GM12878 (cell line): ENCODE measurements at regions not wholly inside any gene's neighbourhood (a gene's known extent, or its start where the extent isn't known, plus 50 kb on each side); places are given as distances from the start of the nearest gene placed in this dataset.

Source experiments
- ATAC-seq: fragments of 200-7000 bp; cut with Tn5 transposase; 3 replicates; pipeline ENCODE4 v1.9.1; 2020; ENCODE audit warnings: mild to moderate bottlenecking, moderate library complexity
- BruUV-seq: library from RNA; stranded (reverse); fragments of 400-500 nt; replicated peaks from 2 replicates; lab custom pipeline; 2021; lab: Mats Ljungman, UMichigan
- CTCF ChIA-PET: fragments of 300-600 bp; sonication (Branson Sonifier 250); formaldehyde crosslinking; extraction: SDS; loops from one replicate; lab custom pipeline; 2021; ENCODE audit warnings: inconsistent platforms; lab: Yijun Ruan, JAX
- POLR2A ChIA-PET: fragments of 350-600 bp; formaldehyde crosslinking; extraction: SDS; loops from one replicate; lab custom pipeline; 2021; ENCODE audit warnings: inconsistent platforms; lab: Charles Lee
- RAD21 ChIA-PET: fragments of 300-600 bp; sonication (Branson Sonifier 250); formaldehyde crosslinking; loops from one replicate; lab custom pipeline; 2023; ENCODE audit warnings: antibody characterized with exemption; ENCODE audit not compliant: unreplicated experiment; lab: Charles Lee
- SMC1A ChIA-PET: fragments of 300-600 bp; sonication (Branson Sonifier 250); formaldehyde crosslinking; loops from one replicate; lab custom pipeline; 2023; ENCODE audit not compliant: unreplicated experiment, uncharacterized antibody; lab: Charles Lee
- DNase-seq: peaks from one replicate; pipeline ENCODE4 v3.0.0-alpha.2; 2011; ENCODE audit warnings: low read depth, low spot score
- FAIRE-seq: peaks from 3 replicates; lab custom pipeline; 2011; peaks lifted over from hg19 to GRCh38; lab: Jason Lieb, UNC
- H2AFZ ChIP-seq: 2 replicates; pipeline ENCODE4 v1.6.0; 2011; ENCODE audit warnings: low read depth, low read length, control low read depth; ENCODE audit not compliant: control insufficient read depth
- H3K27ac ChIP-seq: 2 replicates; pipeline ENCODE4 v1.5.1; 2011; ENCODE audit warnings: control low read depth; ENCODE audit not compliant: control insufficient read depth, insufficient read depth
- H3K27me3 ChIP-seq, 2 experiments: replicated peaks in 1 of 2; 2 replicates each; pipeline versions ENCODE4 v1.6.0 to v1.6.1; 2011; ENCODE audit warnings: low read length in 1 of 2; ENCODE audit not compliant: control insufficient read depth in 2 of 2, insufficient read depth in 2 of 2
- H3K36me3 ChIP-seq, 2 experiments: 2 replicates each; pipeline ENCODE4 v1.5.1; 2011; ENCODE audit warnings: low read length in 1 of 2; ENCODE audit not compliant: control insufficient read depth in 2 of 2, insufficient read depth in 2 of 2
- H3K4me1 ChIP-seq: 2 replicates; pipeline ENCODE4 v1.6.1; 2011; ENCODE audit warnings: mild to moderate bottlenecking, low read length, moderate library complexity, mixed read lengths; ENCODE audit not compliant: control insufficient read depth, insufficient read depth
- H3K4me2 ChIP-seq: 2 replicates; pipeline ENCODE4 v1.6.0; 2011; ENCODE audit warnings: control low read depth; ENCODE audit not compliant: control insufficient read depth, insufficient read depth
- H3K4me3 ChIP-seq: fragments of 200-600 bp; sonication (generic); 2 replicates; pipeline ENCODE4 v1.5.1; 2016
- H3K79me2 ChIP-seq: 2 replicates; pipeline ENCODE4 v1.6.0; 2011; ENCODE audit warnings: low read length; ENCODE audit not compliant: control insufficient read depth, insufficient read depth
- H3K9ac ChIP-seq: 2 replicates; pipeline ENCODE4 v1.8.0; 2011; ENCODE audit warnings: low read length, control low read depth, mixed read lengths; ENCODE audit not compliant: control insufficient read depth, insufficient read depth
- H3K9me3 ChIP-seq: replicated peaks from 3 replicates; pipeline ENCODE4 v1.5.1; 2011; ENCODE audit warnings: mild to moderate bottlenecking, low read length; ENCODE audit not compliant: control insufficient read depth, insufficient read depth
- H4K20me1 ChIP-seq: 2 replicates; pipeline ENCODE4 v1.6.0; 2011; ENCODE audit not compliant: control insufficient read depth, insufficient read depth
- ATF7 ChIP-seq: fragments of 450-650 bp; IDR thresholded peaks from 2 replicates; pipeline ENCODE4 v1.6.1; 2016; ENCODE audit warnings: low read depth, mild to moderate bottlenecking
- CBX3 ChIP-seq: fragments of 200-600 bp; sonication (generic); IDR thresholded peaks from 2 replicates; pipeline ENCODE4 v1.6.1; 2016; ENCODE audit warnings: low read depth, borderline replicate concordance
- ESRRA ChIP-seq: IDR thresholded peaks from 2 replicates; pipeline ENCODE4 v1.6.1; 2012; ENCODE audit warnings: mild to moderate bottlenecking, low read length, improper control_type of control experiment
- IRF5 ChIP-seq: fragments of 450-650 bp; IDR thresholded peaks from 2 replicates; pipeline ENCODE4 v1.6.1; 2017; ENCODE audit warnings: borderline replicate concordance
- MAX ChIP-seq: IDR thresholded peaks from 2 replicates; pipeline ENCODE4 v1.6.1; 2012; ENCODE audit warnings: low read depth, low read length, improper control_type of control experiment
- NR2F1 ChIP-seq: fragments of 450-650 bp; conservative IDR thresholded peaks from 2 replicates; pipeline ENCODE4 v1.6.1; 2017; ENCODE audit warnings: mild to moderate bottlenecking
- RBBP5 ChIP-seq: fragments of 200-600 bp; sonication (generic); conservative IDR thresholded peaks from 2 replicates; pipeline ENCODE4 v1.6.1; 2016
- SREBF2 ChIP-seq: IDR thresholded peaks from 2 replicates; pipeline ENCODE4 v1.6.1; 2012; ENCODE audit warnings: mild to moderate bottlenecking, low read length
- TAF1 ChIP-seq: IDR thresholded peaks from 2 replicates; pipeline ENCODE4 v1.6.1; 2011; ENCODE audit warnings: mild to moderate bottlenecking, low read depth, low read length, borderline replicate concordance
- TCF7 ChIP-seq: IDR thresholded peaks from 2 replicates; pipeline ENCODE4 v1.6.1; 2014; ENCODE audit warnings: antibody characterized with exemption, borderline replicate concordance
- ZBTB11 ChIP-seq: fragments of 450-650 bp; formaldehyde crosslinking; IDR thresholded peaks from 2 replicates; pipeline ENCODE4 v1.5.0; 2022; ENCODE audit warnings: mild to moderate bottlenecking, missing genetic modification characterization
- ZNF274 ChIP-seq: IDR thresholded peaks from one replicate; pipeline ENCODE4 v1.8.0; 2011; ENCODE audit not compliant: insufficient read length, insufficient read depth
- ZSCAN29 ChIP-seq: fragments of 450-650 bp; IDR thresholded peaks from 2 replicates; pipeline ENCODE4 v1.6.1; 2017; ENCODE audit warnings: mild to moderate bottlenecking, moderate library complexity
- in situ Hi-C: fragments of 300-500 bp; cut with MboI; formaldehyde crosslinking; loops from 9 replicates; pipeline ENCODE4 v1.14.3; 2018; ENCODE audit warnings: mixed read lengths
- intact Hi-C: fragments of 100-400 bp; cut with micrococcal nuclease; formaldehyde crosslinking; loops from one replicate; pipeline ENCODE4 v1.14.2; 2022; ENCODE audit not compliant: unreplicated experiment
- TF ChIP-seq, protein P1 (sequence below): IDR thresholded peaks from 2 replicates; pipeline ENCODE4 v1.6.1; 2012; ENCODE audit warnings: low read length, inconsistent platforms

DNA sequence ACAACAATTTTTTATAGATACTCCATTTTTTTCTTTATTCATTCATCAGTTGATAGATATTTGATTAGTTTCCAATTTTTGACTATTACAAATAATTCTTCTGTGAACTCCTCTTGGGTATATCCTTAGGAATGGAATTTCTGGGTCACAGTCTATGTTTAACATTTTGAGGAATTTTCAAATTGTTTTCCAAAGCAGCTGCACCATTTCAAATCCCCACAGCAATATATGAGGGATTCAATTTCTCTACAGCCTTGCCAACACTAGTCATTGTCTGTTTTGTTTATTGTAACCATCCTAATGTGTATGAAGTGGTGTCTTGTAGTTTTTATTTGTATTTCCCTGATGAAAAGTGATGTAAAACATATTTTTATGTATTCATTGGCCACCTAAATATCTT, 320.3 kb upstream of the DEFB112 start:
- intact Hi-C loops, result no loop called here
- no peak overlapping the region for H2AFZ ChIP-seq
- no peak overlapping the region for H3K4me3 ChIP-seq
- ChIA-PET SMC1A (no interaction called here), CTCF (no interaction called here), POLR2A (no interaction called here), RAD21 (no interaction called here)
- no peak for DNase-seq
- H3K36me3 ChIP-seq, result no peaks in the 10 kb centered on the region
- H3K9me3 ChIP-seq, result no peaks in the 10 kb centered on the region
- no peaks in the 10 kb centered on the region for H3K27me3 ChIP-seq
- H4K20me1 ChIP-seq, result no peaks in the 10 kb centered on the region
- no peak for TF ChIP-seq CBX3
- TF ChIP-seq ZSCAN29, result no peak
- TF ChIP-seq ZNF274, result no peak
- TF ChIP-seq, protein P1, sequence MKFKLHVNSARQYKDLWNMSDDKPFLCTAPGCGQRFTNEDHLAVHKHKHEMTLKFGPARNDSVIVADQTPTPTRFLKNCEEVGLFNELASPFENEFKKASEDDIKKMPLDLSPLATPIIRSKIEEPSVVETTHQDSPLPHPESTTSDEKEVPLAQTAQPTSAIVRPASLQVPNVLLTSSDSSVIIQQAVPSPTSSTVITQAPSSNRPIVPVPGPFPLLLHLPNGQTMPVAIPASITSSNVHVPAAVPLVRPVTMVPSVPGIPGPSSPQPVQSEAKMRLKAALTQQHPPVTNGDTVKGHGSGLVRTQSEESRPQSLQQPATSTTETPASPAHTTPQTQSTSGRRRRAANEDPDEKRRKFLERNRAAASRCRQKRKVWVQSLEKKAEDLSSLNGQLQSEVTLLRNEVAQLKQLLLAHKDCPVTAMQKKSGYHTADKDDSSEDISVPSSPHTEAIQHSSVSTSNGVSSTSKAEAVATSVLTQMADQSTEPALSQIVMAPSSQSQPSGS, result no peak
- no peak for TF ChIP-seq TCF7
- no peak for TF ChIP-seq SREBF2
- TF ChIP-seq RBBP5, result no peak
- no peak for TF ChIP-seq ESRRA
- TF ChIP-seq NR2F1, result no peak
- no peak for TF ChIP-seq MAX
- no peak for TF ChIP-seq IRF5
- no peak for TF ChIP-seq ZBTB11 (CRISPR knock-in tag)
- no peak for TF ChIP-seq TAF1
- TF ChIP-seq ATF7, result no peak
- BruUV-seq, result no TSS peak
- FAIRE-seq, result no peak
- no peak overlapping the region for H3K4me2 ChIP-seq
- H3K27ac ChIP-seq, result no peak overlapping the region
- in situ Hi-C loops, result no loop called here
- no peaks in the 10 kb centered on the region for H3K79me2 ChIP-seq
- no peaks in the 10 kb centered on the region for H3K4me1 ChIP-seq
- no peak for ATAC-seq
- H3K9ac ChIP-seq, result no peak overlapping the region
